Calu3 (cell line): ENCODE measurements at regions not wholly inside any gene's neighbourhood (a gene's known extent, or its start where the extent isn't known, plus 50 kb on each side); places are given as distances from the start of the nearest gene placed in this dataset.

Experiments used
- BruUV-seq: library from RNA; stranded (reverse); fragments of 400-500 nt; replicated peaks from 2 replicates; lab custom pipeline; 2021; lab: Mats Ljungman, UMichigan
- CTCF ChIA-PET: fragments of 300-600 bp; sonication (Branson Sonifier 250); formaldehyde crosslinking; loops from one replicate; lab custom pipeline; 2022; ENCODE audit warnings: antibody characterized with exemption; lab: Charles Lee
- DNase-seq: peaks from one replicate; pipeline ENCODE4 v3.0.0; 2022
- H3K27ac Mint-ChIP-seq: one replicate; pipeline ENCODE4 v1.8.0; 2022; ENCODE audit warnings: mixed read lengths; ENCODE audit not compliant: unreplicated experiment
- H3K27me3 Mint-ChIP-seq: one replicate; pipeline ENCODE4 v1.8.0; 2022; ENCODE audit warnings: mixed read lengths; ENCODE audit not compliant: unreplicated experiment
- H3K36me3 Mint-ChIP-seq: one replicate; pipeline ENCODE4 v1.8.0; 2022; ENCODE audit warnings: mild to moderate bottlenecking, moderate library complexity, mixed read lengths; ENCODE audit not compliant: insufficient read depth, unreplicated experiment
- H3K4me1 Mint-ChIP-seq: one replicate; pipeline ENCODE4 v1.8.0; 2022; ENCODE audit warnings: mild to moderate bottlenecking, low read depth, mixed read lengths; ENCODE audit not compliant: unreplicated experiment
- H3K4me3 Mint-ChIP-seq: one replicate; pipeline ENCODE4 v1.8.0; 2022; ENCODE audit warnings: mild to moderate bottlenecking, low read depth, moderate library complexity, mixed read lengths; ENCODE audit not compliant: unreplicated experiment
- H3K9me3 Mint-ChIP-seq: one replicate; pipeline ENCODE4 v1.8.0; 2022; ENCODE audit warnings: low read depth, mixed read lengths; ENCODE audit not compliant: unreplicated experiment
- CTCF ChIP-seq: fragments of 200-600 bp; IDR thresholded peaks from one replicate; pipeline ENCODE4 v1.8.0; 2022; ENCODE audit warnings: antibody characterized with exemption; ENCODE audit not compliant: unreplicated experiment
- intact Hi-C: fragments of 100-400 bp; cut with micrococcal nuclease; formaldehyde crosslinking; loops from one replicate; pipeline ENCODE4 v1.10.0; 2022; ENCODE audit not compliant: unreplicated experiment

DNA sequence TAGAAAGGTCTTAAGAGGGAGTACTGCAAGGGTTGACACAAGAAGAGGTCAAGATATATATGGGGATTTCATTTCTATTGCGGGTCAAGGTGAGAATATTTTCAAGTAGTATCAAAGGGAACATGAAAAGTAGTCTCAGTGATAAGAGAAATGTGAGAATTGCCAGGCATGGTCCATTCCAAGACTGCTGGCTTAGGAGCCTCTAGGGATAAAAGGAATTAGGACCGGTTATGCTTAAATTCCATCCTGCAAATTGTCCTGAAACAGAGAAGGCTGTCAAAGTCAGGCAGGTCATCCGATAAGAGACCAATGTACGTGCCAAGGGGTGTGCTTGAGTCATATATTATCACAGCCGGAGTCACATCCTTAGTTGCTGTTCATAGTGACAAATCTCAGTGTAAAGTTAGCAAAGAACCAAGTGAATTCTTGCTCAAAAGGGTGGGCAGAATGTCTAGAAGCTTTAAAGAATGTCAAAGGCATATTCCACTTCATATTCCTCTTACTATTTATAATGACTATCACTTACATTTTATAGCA lies 133.6 kb downstream of the CBLL2 start:
- intact Hi-C loops = no loop called here
- CTCF ChIA-PET = no interaction called here
- peaks cover 2% of the 10 kb centered on the region for H3K9me3 Mint-ChIP-seq
- no peaks in the 10 kb centered on the region for H3K36me3 Mint-ChIP-seq
- no peak overlapping the region for H3K27ac Mint-ChIP-seq
- BruUV-seq = no TSS peak
- H3K4me3 Mint-ChIP-seq = no peak overlapping the region
- no peaks in the 10 kb centered on the region for H3K4me1 Mint-ChIP-seq
- DNase-seq = no peak
- no peak for TF ChIP-seq CTCF
- no peaks in the 10 kb centered on the region for H3K27me3 Mint-ChIP-seq

DNA sequence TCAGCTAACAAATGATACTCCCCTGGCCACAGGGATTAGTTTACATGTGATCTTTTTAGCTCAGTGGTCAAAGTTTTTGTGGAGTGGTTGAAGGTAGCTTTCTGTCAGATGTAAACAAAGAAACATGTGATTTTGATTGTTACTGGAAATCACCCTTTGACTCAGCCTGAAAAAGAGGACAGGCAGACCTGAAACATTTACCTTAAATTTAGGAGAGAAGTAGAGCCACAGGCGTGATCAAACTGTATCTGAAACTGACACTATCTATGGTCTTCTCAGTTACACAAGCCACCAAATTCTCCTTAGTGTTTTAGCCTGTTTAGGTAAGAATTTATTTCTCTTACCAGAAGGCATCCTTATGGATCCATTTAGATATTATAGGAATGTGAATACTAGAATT lies 136.7 kb downstream of the CBLL2 start:
- H3K27ac Mint-ChIP-seq = no peak overlapping the region
- CTCF ChIA-PET = no interaction called here
- intact Hi-C loops = no loop called here
- no peaks in the 10 kb centered on the region for H3K36me3 Mint-ChIP-seq
- DNase-seq = no peak
- TF ChIP-seq CTCF = no peak
- peaks cover 2% of the 10 kb centered on the region for H3K9me3 Mint-ChIP-seq
- H3K27me3 Mint-ChIP-seq = no peaks in the 10 kb centered on the region
- no peak overlapping the region for H3K4me3 Mint-ChIP-seq
- BruUV-seq = no TSS peak
- no peaks in the 10 kb centered on the region for H3K4me1 Mint-ChIP-seq

- no peak for DNase-seq
- no peaks in the 10 kb centered on the region for H3K36me3 Mint-ChIP-seq
- CTCF ChIA-PET = no interaction called here
- no peak for TF ChIP-seq CTCF
- intact Hi-C loops = no loop called here
- no peak overlapping the region for H3K27ac Mint-ChIP-seq
- no TSS peak for BruUV-seq
- peaks cover 2% of the 10 kb centered on the region for H3K9me3 Mint-ChIP-seq
- no peaks in the 10 kb centered on the region for H3K4me1 Mint-ChIP-seq
- no peaks in the 10 kb centered on the region for H3K27me3 Mint-ChIP-seq
- no peak overlapping the region for H3K4me3 Mint-ChIP-seq
Observed at GRCh38 chrX:22424122-22424915, 151.6 kb downstream of the CBLL2 start.

- H3K27me3 Mint-ChIP-seq = no peaks in the 10 kb centered on the region
Observed at GRCh38 chrX:22424919-22425318, 152.2 kb downstream of the CBLL2 start.

More at GRCh38 chrX:22424919-22425318, 152.2 kb downstream of the CBLL2 start:
- Mint-ChIP-seq H3K27ac (no peak overlapping the region), H3K9me3 (peaks cover 4% of the 10 kb centered on the region), H3K4me1 (no peaks in the 10 kb centered on the region), H3K4me3 (no peak overlapping the region), H3K36me3 (no peaks in the 10 kb centered on the region)
- no TSS peak for BruUV-seq
- DNase-seq = no peak
- CTCF ChIA-PET = no interaction called here
- no peak for TF ChIP-seq CTCF
- intact Hi-C loops = no loop called here
